ENCODE measurements at regions not wholly inside any gene's neighbourhood (a gene's known extent, or its start where the extent isn't known, plus 50 kb on each side); places are given as distances from the start of the nearest gene placed in this dataset.

GRCh38 chr6:11633741-11634509, 96.4 kb downstream of the TMEM170B start:
- no peak for DNase-seq

- no peak for DNase-seq
Measured at GRCh38 chr6:11634948-11635347, 97.4 kb downstream of the TMEM170B start.

GRCh38 chr6:11636121-11636520, 98.6 kb downstream of the TMEM170B start:
- no peak for DNase-seq

- DNase-seq = no peak
Measured at GRCh38 chr6:11637266-11637665, 99.7 kb downstream of the TMEM170B start.

- DNase-seq = no peak
Measured at GRCh38 chr6:11639376-11640235, 102.1 kb downstream of the TMEM170B start.

- DNase-seq = no peak
Measured at GRCh38 chr6:11640486-11640885, 102.9 kb downstream of the TMEM170B start.

- DNase-seq = no peak
Measured at GRCh38 chr6:11644071-11644470, 106.5 kb downstream of the TMEM170B start.

- no peak for DNase-seq
Measured at GRCh38 chr6:11644601-11645000, 107.1 kb downstream of the TMEM170B start.

GRCh38 chr6:11645016-11645415, 107.5 kb downstream of the TMEM170B start:
- DNase-seq = peak; percentile 1

- no peak for DNase-seq
Measured at GRCh38 chr6:11648436-11648775, 110.9 kb downstream of the TMEM170B start.

- no peak for DNase-seq
Measured at GRCh38 chr6:11648889-11649288, 111.3 kb downstream of the TMEM170B start.

GRCh38 chr6:11650025-11650696, 112.6 kb downstream of the TMEM170B start:
- no peak for DNase-seq

GRCh38 chr6:11650711-11651110, 113.2 kb downstream of the TMEM170B start:
- no peak for DNase-seq

GRCh38 chr6:11653028-11653583, 115.6 kb downstream of the TMEM170B start:
- no peak for DNase-seq

GRCh38 chr6:11654876-11655275, 117.3 kb downstream of the TMEM170B start:
- DNase-seq = no peak

GRCh38 chr6:11656491-11656890, 118.9 kb downstream of the TMEM170B start:
- no peak for DNase-seq

- DNase-seq = no peak
Measured at GRCh38 chr6:11659757-11660156, 118.8 kb downstream of the ADTRP start.

GRCh38 chr6:11662323-11662722, 116.3 kb downstream of the ADTRP start:
- DNase-seq = no peak

- no peak for DNase-seq
Measured at GRCh38 chr6:11663519-11663918, 115.1 kb downstream of the ADTRP start.

Measured in GF-D8 (cell line).